NCI-H345 (cell line): ENCODE measurements at regions not wholly inside any gene's neighbourhood (a gene's known extent, or its start where the extent isn't known, plus 50 kb on each side); places are given as distances from the start of the nearest gene placed in this dataset.
"Not testable (repeated sequence)": the region's sequence is repeated elsewhere in the genome, so short reads cannot be mapped to it uniquely, and the experiment has no call there.

Experiments
- DNase-seq: peaks from one replicate; lab custom pipeline; 2025; lab: John Stamatoyannopoulos, UW

- no peak for DNase-seq
Measured at GRCh38 chr6:120493505-120493904, 840.8 kb downstream of the TBC1D32 start.

GRCh38 chr6:120489941-120490340 lies 844.3 kb downstream of the TBC1D32 start:
- DNase-seq, result no peak

- DNase-seq, result no peak
Measured at GRCh38 chr6:120484146-120484545, 850.1 kb downstream of the TBC1D32 start.

- DNase-seq, result no peak
Measured at GRCh38 chr6:120478650-120479049, 855.6 kb downstream of the TBC1D32 start.

- DNase-seq, result no peak
Measured at GRCh38 chr6:120473804-120474203, 860.5 kb downstream of the TBC1D32 start.

- no peak for DNase-seq
Measured at GRCh38 chr6:120468486-120468885, 865.8 kb downstream of the TBC1D32 start.

GRCh38 chr6:120451508-120451907 lies 882.8 kb downstream of the TBC1D32 start:
- no peak for DNase-seq

GRCh38 chr6:120447605-120448004 lies 886.7 kb downstream of the TBC1D32 start:
- no peak for DNase-seq

GRCh38 chr6:120432840-120433239 lies 901.4 kb downstream of the TBC1D32 start:
- DNase-seq, result not testable (repeated sequence)

- DNase-seq, result no peak
Measured at GRCh38 chr6:120431841-120432240, 902.4 kb downstream of the TBC1D32 start.

- no peak for DNase-seq
Measured at GRCh38 chr6:120411394-120411793, 922.9 kb downstream of the TBC1D32 start.

- DNase-seq, result no peak
Measured at GRCh38 chr6:120410586-120410985, 923.7 kb downstream of the TBC1D32 start.

- no peak for DNase-seq
Measured at GRCh38 chr6:120407696-120408095, 926.6 kb downstream of the TBC1D32 start.

GRCh38 chr6:120405947-120406346 lies 928.3 kb downstream of the TBC1D32 start:
- no peak for DNase-seq

GRCh38 chr6:120395784-120396183 lies 938.5 kb downstream of the TBC1D32 start:
- DNase-seq, result no peak

GRCh38 chr6:120395330-120395729 lies 939.0 kb downstream of the TBC1D32 start:
- no peak for DNase-seq

- no peak for DNase-seq
Measured at GRCh38 chr6:120392941-120393340, 941.3 kb downstream of the TBC1D32 start.

GRCh38 chr6:120384671-120385070 lies 949.6 kb downstream of the TBC1D32 start:
- no peak for DNase-seq

GRCh38 chr6:120383681-120384080 lies 950.6 kb downstream of the TBC1D32 start:
- DNase-seq, result no peak

- DNase-seq, result peak; percentile 7
Measured at GRCh38 chr6:120378582-120379220, 955.6 kb downstream of the TBC1D32 start.

- DNase-seq, result no peak
Measured at GRCh38 chr6:120373185-120373584, 961.1 kb downstream of the TBC1D32 start.

GRCh38 chr6:120363429-120363828 lies 970.9 kb downstream of the TBC1D32 start:
- no peak for DNase-seq

GRCh38 chr6:120358535-120358934 lies 975.7 kb downstream of the TBC1D32 start:
- DNase-seq, result not testable (repeated sequence)

- DNase-seq, result no peak
Measured at GRCh38 chr6:120357447-120357846, 976.8 kb downstream of the TBC1D32 start.
